LNCAP (cell line): ENCODE measurements at regions not wholly inside any gene's neighbourhood (a gene's known extent, or its start where the extent isn't known, plus 50 kb on each side); places are given as distances from the start of the nearest gene placed in this dataset.

Experiments used
- CTCF ChIP-seq: fragments of 450-650 bp; IDR thresholded peaks from 2 replicates; pipeline ENCODE4 v1.5.1; 2017; ENCODE audit warnings: mild to moderate bottlenecking

- no peak for TF ChIP-seq CTCF
These were observed 321.2 kb upstream of the CXCR4 start for GRCh38 chr2:136439064-136439676.

- no peak for TF ChIP-seq CTCF
These were observed 319.5 kb upstream of the CXCR4 start for GRCh38 chr2:136437461-136437860.

DNA sequence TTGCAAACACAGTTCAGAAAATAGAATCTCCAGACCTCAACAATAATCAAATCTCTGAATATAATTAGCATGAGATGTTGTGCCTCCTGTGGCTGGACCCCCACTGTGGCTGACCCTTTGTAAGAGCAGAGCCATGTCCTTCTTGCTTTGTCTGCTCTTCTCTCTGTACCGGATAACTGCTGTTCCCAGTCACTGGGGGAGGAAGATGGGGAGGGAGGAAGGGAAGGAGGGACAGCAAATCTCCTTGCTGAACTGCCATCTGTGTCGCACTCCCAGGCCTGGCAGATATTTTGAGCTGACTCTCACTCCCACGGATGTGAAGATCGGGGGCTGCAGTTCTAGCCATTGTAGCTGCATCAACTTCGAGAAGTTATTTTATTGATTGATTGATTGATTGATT lies 319.0 kb upstream of the CXCR4 start:
- no peak for TF ChIP-seq CTCF

DNA sequence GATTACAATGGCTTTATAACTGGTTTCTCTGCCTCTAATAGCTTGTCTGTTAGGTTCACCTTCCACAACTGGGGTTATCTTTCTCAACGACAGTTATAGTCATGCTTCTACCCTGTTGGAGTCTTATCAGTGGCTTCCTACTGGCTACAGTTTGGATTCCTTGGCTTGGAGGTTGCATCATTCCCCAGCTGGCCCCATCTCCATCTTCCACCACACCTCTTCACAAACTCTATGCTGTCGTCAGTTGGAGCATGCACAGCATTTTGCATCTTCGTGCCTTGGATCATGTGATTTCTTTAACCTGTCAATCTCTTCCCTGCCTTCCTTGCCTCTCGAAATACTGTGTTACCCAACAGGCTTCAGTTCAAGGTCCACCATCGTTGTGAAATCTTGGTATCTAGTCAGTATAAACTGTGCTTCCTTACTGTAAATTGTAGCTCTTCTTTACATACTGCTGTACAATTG lies 316.3 kb upstream of the CXCR4 start:
- no peak for TF ChIP-seq CTCF

GRCh38 chr2:136433261-136433660 lies 315.3 kb upstream of the CXCR4 start:
- TF ChIP-seq CTCF, result no peak

GRCh38 chr2:136424112-136424511 lies 306.2 kb upstream of the CXCR4 start:
- no peak for TF ChIP-seq CTCF

DNA sequence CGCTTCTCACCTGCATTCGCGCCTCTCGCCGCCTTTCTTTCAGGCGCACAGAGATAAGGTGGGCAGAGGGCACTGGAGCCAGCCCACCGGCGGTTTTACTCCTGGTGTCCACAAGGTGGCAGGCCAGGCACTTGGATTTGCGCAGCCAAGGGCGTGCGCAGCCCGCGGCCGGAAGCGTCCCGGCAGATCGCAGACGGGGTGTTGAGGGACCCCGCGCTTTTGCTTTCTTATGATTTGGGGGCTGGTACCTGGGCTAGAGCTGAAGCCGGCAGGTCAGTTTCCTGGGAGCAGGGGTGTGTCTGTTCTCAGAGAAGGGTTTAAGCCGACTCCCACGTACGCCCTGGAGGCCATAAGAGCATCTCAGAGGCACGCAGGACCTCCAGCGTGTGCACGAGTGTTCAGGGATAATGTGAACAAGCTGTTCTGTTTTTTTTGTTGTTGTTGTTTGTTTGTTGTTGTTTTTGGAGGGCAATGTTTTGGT lies 305.6 kb upstream of the CXCR4 start:
- peak; percentile 75 for TF ChIP-seq CTCF

GRCh38 chr2:136422512-136422911 lies 304.6 kb upstream of the CXCR4 start:
- TF ChIP-seq CTCF, result no peak
